ENCODE measurements at regions not wholly inside any gene's neighbourhood (a gene's known extent, or its start where the extent isn't known, plus 50 kb on each side); places are given as distances from the start of the nearest gene placed in this dataset.

- no peak overlapping the region for H3K4me2 ChIP-seq (ENCODE audit: unreplicated experiment)
- H4K20me1 ChIP-seq (ENCODE audit: insufficient read depth) = no peaks in the 10 kb centered on the region
- WGBS, 2 experiments (ENCODE audit: low coverage in 1 of 2, low lambda C conversion rate in 2 of 2, missing lambda C conversion rate in 2 of 2) = 78 to 85% methylated on average over 11 of the region's 11 CpGs
- in situ Hi-C loops (cut with MboI) = no loop called here
- TF ChIP-seq EZH2 (IDR thresholded peaks at IDR 0.05; ENCODE audit: insufficient read depth, poor library complexity, severe bottlenecking) (no peak), EZH2phosphoT487 (IDR thresholded peaks at IDR 0.05; ENCODE audit: insufficient read depth, low read depth) (no peak)
- H3K4me3 ChIP-seq = no peak overlapping the region
- no peak for DNase-seq
- no peaks in the 10 kb centered on the region for H3K9me2 ChIP-seq (ENCODE audit: insufficient read depth)
- no peaks in the 10 kb centered on the region for H3K4me1 ChIP-seq (ENCODE audit: insufficient read depth)
- H3K27ac ChIP-seq = no peak overlapping the region
- H2AFZ ChIP-seq = no peak overlapping the region
- no peaks in the 10 kb centered on the region for H3K79me2 ChIP-seq (ENCODE audit: insufficient read depth)
- no peak overlapping the region for H3K9ac ChIP-seq
- H3K36me3 ChIP-seq (ENCODE audit: low read depth) = no peaks in the 10 kb centered on the region
- H3K9me3 ChIP-seq (ENCODE audit: low read depth) = no peaks in the 10 kb centered on the region
- no peaks in the 10 kb centered on the region for H3F3A ChIP-seq (ENCODE audit: insufficient read depth)
- H3K27me3 ChIP-seq (replicated peaks; ENCODE audit: insufficient read depth) = no peaks in the 10 kb centered on the region
Observed at GRCh38 chr5:3344671-3345070, 251.0 kb upstream of the IRX1 start.

DNA sequence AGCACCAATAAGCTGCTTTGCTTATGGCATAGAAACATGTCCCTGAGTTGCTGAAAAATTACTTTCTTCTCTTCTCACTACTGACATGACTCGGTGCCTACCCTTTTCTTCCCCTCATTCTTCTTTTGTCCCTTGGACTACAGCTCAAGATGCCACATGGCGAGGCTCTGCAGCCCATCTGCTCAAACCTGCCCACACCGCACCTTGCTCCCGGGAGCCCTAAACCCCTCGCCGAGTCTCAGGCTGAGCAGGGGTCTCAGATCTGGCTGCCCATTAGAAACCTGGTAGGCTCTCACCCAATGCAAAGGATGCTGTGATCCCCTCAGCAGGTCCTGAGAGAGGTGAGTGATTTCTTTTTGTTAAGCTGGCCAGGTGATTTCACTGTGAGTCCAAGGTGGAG is 251.7 kb upstream of the IRX1 start:
- no peak for TF ChIP-seq EZH2phosphoT487 (IDR thresholded peaks at IDR 0.05; ENCODE audit: insufficient read depth, low read depth)
- no peak for TF ChIP-seq EZH2 (IDR thresholded peaks at IDR 0.05; ENCODE audit: insufficient read depth, poor library complexity, severe bottlenecking)
- in situ Hi-C loops (cut with MboI) = no loop called here
- H3K79me2 ChIP-seq (ENCODE audit: insufficient read depth) = no peaks in the 10 kb centered on the region
- H3F3A ChIP-seq (ENCODE audit: insufficient read depth) = no peaks in the 10 kb centered on the region
- no peak overlapping the region for H2AFZ ChIP-seq
- WGBS, 2 experiments (ENCODE audit: low coverage in 1 of 2, low lambda C conversion rate in 2 of 2, missing lambda C conversion rate in 2 of 2) = 74 to 86% methylated on average over 6 of the region's 6 CpGs
- H3K9ac ChIP-seq = no peak overlapping the region
- no peak for DNase-seq
- H3K36me3 ChIP-seq (ENCODE audit: low read depth) = no peaks in the 10 kb centered on the region
- H3K27me3 ChIP-seq (replicated peaks; ENCODE audit: insufficient read depth) = no peaks in the 10 kb centered on the region
- no peaks in the 10 kb centered on the region for H4K20me1 ChIP-seq (ENCODE audit: insufficient read depth)
- H3K27ac ChIP-seq = no peak overlapping the region
- no peaks in the 10 kb centered on the region for H3K9me2 ChIP-seq (ENCODE audit: insufficient read depth)
- H3K4me3 ChIP-seq = no peak overlapping the region
- H3K4me2 ChIP-seq (ENCODE audit: unreplicated experiment) = no peak overlapping the region
- no peaks in the 10 kb centered on the region for H3K4me1 ChIP-seq (ENCODE audit: insufficient read depth)
- H3K9me3 ChIP-seq (ENCODE audit: low read depth) = no peaks in the 10 kb centered on the region

DNA sequence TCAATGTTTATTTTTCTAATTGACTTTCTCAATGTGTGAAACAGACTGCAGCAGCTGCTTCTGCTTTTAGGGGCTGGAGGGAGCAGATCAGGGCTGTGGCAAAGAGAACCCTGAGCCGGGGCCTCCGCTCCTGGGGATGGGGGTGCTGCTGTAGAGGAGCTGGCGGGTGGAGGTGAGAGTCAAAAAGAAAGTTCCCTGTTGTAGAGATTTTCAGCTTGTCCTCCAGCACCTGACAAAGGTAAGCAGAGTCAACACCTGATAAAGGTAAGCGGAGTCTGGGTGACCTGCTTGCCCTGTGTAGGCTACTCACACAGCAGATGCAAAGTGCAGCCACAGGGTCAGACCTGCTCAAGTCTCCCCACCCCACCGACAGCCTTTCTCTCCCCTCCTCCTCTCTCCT is 252.4 kb upstream of the IRX1 start:
- Histone ChIP-seq H3K9me2 (ENCODE audit: insufficient read depth) (no peaks in the 10 kb centered on the region), H3K27me3 (replicated peaks; ENCODE audit: insufficient read depth) (no peaks in the 10 kb centered on the region), H3K79me2 (ENCODE audit: insufficient read depth) (no peaks in the 10 kb centered on the region), H3K36me3 (ENCODE audit: low read depth) (no peaks in the 10 kb centered on the region), H3K4me1 (ENCODE audit: insufficient read depth) (no peaks in the 10 kb centered on the region), H3F3A (ENCODE audit: insufficient read depth) (no peaks in the 10 kb centered on the region), H4K20me1 (ENCODE audit: insufficient read depth) (no peaks in the 10 kb centered on the region), H3K27ac (no peak overlapping the region), H3K9ac (no peak overlapping the region), H3K9me3 (ENCODE audit: low read depth) (no peaks in the 10 kb centered on the region), H3K4me3 (no peak overlapping the region), H3K4me2 (ENCODE audit: unreplicated experiment) (no peak overlapping the region), H2AFZ (no peak overlapping the region)
- DNase-seq = no peak
- in situ Hi-C loops (cut with MboI) = no loop called here
- TF ChIP-seq EZH2phosphoT487 (IDR thresholded peaks at IDR 0.05; ENCODE audit: insufficient read depth, low read depth) = no peak
- no peak for TF ChIP-seq EZH2 (IDR thresholded peaks at IDR 0.05; ENCODE audit: insufficient read depth, poor library complexity, severe bottlenecking)
- 82 to 84% methylated on average over 4 to 5 of the region's 5 CpGs for WGBS, 2 experiments (ENCODE audit: low coverage in 1 of 2, low lambda C conversion rate in 2 of 2, missing lambda C conversion rate in 2 of 2)

GRCh38 chr5:3342271-3343100 is 253.1 kb upstream of the IRX1 start:
- Histone ChIP-seq H3K27me3 (replicated peaks; ENCODE audit: insufficient read depth) (no peaks in the 10 kb centered on the region), H3K4me3 (no peak overlapping the region), H2AFZ (no peak overlapping the region), H3F3A (ENCODE audit: insufficient read depth) (no peaks in the 10 kb centered on the region), H3K9me2 (ENCODE audit: insufficient read depth) (no peaks in the 10 kb centered on the region), H3K4me2 (ENCODE audit: unreplicated experiment) (no peak overlapping the region), H3K79me2 (ENCODE audit: insufficient read depth) (no peaks in the 10 kb centered on the region), H3K4me1 (ENCODE audit: insufficient read depth) (no peaks in the 10 kb centered on the region), H3K9me3 (ENCODE audit: low read depth) (no peaks in the 10 kb centered on the region), H3K9ac (no peak overlapping the region), H4K20me1 (ENCODE audit: insufficient read depth) (no peaks in the 10 kb centered on the region), H3K27ac (no peak overlapping the region), H3K36me3 (ENCODE audit: low read depth) (no peaks in the 10 kb centered on the region)
- in situ Hi-C loops (cut with MboI) = no loop called here
- no peak for DNase-seq
- TF ChIP-seq EZH2 (IDR thresholded peaks at IDR 0.05; ENCODE audit: insufficient read depth, poor library complexity, severe bottlenecking) (no peak), EZH2phosphoT487 (IDR thresholded peaks at IDR 0.05; ENCODE audit: insufficient read depth, low read depth) (no peak)
- WGBS, 2 experiments (ENCODE audit: low coverage in 1 of 2, low lambda C conversion rate in 2 of 2, missing lambda C conversion rate in 2 of 2) = 75 to 77% methylated on average over 16 to 18 of the region's 18 CpGs

Measured in GM23248 (cell line).